GM21447 (cell line): ENCODE measurements at regions not wholly inside any gene's neighbourhood (a gene's known extent, or its start where the extent isn't known, plus 50 kb on each side); places are given as distances from the start of the nearest gene placed in this dataset.

Experiments used
- ATAC-seq: cut with Tn5 transposase; IDR thresholded peaks from one replicate; pipeline ENCODE4 v1.9.1; 2021; ENCODE audit not compliant: unreplicated experiment

GRCh38 chr15:31472636-31473384 lies 146.2 kb downstream of the KLF13 start:
- peak; percentile 95 for ATAC-seq

GRCh38 chr15:31473385-31474058 lies 146.9 kb downstream of the KLF13 start:
- no peak for ATAC-seq

DNA sequence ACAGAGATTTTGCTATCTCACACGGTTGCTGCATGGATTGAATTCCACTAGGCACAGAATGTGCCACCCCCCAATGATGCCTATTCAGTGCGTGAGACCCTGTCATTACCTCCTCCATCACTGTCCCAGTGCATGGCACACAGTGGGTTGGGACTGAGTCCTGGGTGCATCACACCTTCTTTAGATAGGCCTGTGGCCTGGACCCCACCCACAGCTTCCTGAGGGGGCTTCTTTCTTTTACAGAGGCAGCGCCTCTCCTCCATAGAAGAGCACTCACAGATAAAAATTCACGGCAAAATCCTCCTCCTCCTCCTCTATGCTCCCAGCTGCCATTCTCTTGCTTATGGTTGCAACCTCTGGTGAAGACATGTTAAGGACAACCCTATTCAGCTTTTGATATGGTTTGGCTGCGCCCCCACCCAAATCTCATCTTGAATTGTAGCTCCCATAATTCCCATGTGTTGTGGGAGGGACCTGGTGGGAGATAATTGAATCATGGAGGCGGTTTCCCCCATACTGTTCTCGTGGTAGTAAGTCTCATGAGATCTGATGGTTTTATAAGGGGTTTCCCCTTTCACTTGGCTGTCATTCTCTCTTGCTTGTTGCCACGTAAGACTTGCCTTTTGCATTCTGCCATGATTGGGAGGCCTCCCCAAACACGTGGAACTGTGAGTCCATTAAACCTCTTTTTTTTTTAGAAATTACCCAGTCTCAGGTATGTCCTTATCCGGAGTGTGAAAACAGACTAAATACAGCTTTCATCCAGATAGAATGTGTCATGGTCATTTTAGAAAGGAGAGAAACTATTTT lies 147.6 kb downstream of the KLF13 start:
- ATAC-seq = no peak

- no peak for ATAC-seq
Measured at GRCh38 chr15:31476236-31476810, 149.7 kb downstream of the KLF13 start.

DNA sequence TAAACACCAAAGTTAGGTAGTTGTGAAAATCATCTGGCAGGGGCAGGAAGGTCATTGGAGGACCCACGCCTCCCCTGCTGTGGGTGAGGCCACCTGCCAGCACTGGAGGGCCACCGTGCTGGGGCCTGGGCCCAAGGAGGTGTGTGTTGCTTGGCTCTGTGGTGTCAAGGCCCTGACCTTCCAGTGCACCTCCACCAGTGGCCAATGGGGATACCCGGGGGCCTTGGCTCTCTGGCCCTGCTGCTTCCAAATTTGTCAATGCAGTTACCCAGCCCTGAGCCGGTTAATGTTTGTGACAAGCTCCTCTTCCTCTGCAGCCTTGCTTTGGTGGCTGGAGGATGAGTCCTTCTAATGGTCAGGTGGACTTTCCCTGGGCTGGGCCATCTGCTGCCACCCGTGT lies 150.2 kb downstream of the KLF13 start:
- ATAC-seq = no peak

DNA sequence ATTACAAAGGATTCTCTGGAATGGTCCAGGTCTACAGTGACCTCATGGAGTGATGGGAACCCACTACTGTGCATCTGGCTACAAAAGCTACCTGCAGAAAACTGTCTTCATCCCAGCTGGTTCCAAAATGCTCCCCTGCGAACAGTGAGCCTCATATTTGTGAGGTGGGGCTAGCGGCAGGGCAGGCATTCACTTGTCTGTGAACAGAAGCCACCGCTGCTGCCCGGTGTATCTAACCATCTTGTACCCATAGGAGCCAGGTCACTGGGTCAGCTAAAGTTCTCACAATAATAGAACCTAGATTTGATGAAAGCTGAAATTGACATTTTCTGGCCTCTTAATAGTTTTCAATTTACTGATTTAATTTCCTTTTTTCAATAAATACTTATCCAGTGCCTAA lies 150.7 kb downstream of the KLF13 start:
- no peak for ATAC-seq

DNA sequence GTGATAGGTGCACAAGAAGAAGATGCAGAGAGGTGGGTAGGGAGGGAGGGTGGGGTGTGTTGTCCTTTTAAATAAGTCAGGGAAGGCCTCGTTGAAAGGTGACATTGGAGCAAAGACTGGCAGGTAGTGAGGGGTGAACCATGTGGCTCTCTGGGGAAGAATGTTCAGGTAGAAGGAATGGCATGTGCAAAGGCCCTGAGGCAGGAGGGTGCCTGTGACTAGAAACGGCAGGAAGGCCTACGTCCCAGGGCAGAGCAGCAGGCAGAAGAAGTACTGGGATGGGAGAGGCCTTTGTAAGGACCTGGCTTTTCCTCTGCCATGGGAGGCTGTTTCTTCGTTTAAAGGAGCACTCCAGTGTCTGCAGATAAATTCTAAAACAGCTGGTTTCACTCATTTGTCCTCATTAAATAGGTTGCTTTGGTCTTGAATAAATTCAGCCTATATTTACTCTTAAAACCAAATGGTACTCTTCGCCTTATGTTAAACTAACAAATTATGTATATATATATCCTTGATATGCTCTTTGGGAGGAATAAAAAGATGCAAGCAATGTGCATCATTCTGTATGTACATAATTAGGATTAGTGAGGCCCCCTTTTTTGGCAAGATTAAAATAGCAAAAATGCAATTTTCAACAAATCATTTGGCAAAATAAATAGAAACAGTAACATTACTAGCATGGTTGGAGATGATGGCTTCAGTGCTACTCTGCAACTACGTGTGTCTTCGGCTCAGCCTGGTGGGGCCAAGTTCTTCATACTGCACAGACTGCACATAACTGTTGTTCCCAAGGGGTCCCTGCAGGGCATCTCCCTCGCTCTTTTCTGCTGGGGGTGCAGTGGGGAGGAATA lies 151.4 kb downstream of the KLF13 start:
- no peak for ATAC-seq

GRCh38 chr15:31478702-31479221 lies 152.1 kb downstream of the KLF13 start:
- no peak for ATAC-seq

GRCh38 chr15:31480356-31481025 lies 153.9 kb downstream of the KLF13 start:
- no peak for ATAC-seq

DNA sequence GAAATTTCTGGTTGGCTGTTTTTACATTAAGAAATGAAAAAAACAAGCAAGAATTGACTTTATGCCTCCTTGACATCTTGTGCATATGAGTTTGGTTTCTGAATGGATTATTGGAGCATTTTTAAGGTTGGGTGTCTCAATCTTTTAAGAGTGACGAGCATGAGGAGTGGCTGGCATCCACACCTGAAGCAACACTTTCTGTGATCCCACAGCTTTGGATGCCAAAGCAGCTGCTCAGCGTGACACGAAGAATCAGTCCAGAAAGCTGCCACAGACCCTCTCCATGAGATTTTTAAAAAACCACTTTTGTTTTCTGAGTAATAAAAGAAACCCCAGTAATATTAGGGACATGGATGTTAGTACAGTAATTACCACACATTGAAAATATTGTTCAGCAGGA lies 154.5 kb downstream of the KLF13 start:
- ATAC-seq = no peak

DNA sequence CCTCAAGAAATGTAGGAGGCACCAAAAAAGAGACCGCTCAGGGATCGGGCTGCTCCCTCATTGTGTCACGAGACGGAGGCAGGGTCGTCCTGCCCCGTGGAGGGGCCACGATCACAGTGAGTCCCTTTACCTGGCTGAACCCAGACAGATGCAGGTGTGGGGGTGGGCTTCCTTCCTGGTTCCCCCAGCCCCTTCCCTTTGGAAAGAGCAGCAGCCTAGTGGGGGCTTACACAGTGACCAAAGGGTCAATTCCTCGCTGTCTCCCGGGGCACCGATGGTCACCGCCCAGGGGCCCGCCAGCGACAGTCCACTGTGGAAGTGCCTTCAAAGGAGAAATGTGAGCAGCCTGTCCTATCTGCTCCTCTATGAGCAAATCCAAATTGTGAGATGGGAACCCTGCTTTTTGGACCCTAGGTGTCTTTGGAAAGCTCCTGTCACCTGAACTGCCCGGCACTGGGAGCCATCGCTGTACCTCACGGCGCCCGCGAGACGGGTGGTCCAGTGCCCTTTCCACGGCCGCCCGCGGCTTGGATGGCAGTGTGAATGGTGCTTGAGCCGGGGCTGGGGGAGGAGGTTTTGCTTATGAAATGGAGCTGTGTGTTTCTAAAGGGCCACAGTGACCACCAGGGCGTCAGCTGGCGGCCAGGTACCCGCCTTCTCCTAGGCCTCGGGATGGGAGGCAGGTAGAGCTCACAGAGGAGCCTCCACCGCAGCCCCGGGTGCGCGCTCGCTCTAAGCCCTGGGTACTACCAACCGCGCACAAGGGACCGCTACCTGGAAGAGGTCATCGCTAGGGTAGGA lies 155.7 kb downstream of the KLF13 start:
- ATAC-seq = no peak

- peak; percentile 55 for ATAC-seq
Measured at GRCh38 chr15:31483053-31483985, 156.7 kb downstream of the KLF13 start.

DNA sequence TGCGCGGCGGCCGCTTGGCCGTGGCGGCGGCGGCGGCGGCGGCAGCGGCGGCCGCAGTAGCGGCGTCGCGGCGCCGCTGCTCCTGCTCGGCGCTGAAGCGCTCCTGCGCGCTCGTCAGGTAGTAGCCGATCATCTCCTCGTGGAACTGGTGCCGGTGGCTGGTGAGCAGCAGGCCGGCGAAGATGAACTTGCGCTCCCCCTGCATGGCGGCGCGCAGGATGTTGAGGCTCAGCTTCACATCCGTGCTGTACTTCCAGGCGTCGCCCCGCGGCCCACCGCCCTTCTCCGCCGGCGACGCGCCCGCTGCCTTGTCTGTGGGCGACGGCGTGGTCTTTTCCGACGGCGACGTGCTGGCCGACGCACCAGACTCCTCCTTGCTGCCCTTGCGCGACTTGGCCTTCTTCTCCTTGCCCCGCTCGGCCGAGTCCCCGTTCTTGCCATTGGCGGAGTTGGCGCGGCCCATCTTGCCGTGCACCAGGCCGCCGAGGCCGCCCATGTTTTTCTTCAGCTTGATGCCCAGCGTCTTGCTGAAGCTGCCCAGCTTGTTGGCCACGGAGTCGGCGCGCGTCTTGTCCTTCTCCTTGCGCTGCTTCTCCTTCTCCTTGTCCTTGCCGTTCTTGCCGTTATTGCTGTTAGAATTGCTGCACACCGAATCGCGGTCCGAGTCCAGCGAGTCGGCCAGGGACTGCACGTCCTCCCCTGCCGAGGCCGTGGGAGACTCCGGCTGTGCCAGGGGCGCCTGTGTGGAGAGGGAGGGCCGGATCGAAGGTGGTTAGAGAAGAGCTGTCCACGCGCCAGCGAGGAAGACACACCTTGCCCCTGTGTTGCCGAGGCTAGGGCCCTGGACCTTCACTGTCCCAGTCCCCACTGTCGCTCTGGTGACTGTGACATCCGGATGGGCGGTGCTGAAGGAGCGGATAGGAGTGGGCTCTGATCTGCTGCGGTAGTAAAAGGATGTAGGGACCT lies 157.6 kb downstream of the KLF13 start:
- ATAC-seq = no peak

- no peak for ATAC-seq
Measured at GRCh38 chr15:31484986-31485385, 158.4 kb downstream of the KLF13 start.

DNA sequence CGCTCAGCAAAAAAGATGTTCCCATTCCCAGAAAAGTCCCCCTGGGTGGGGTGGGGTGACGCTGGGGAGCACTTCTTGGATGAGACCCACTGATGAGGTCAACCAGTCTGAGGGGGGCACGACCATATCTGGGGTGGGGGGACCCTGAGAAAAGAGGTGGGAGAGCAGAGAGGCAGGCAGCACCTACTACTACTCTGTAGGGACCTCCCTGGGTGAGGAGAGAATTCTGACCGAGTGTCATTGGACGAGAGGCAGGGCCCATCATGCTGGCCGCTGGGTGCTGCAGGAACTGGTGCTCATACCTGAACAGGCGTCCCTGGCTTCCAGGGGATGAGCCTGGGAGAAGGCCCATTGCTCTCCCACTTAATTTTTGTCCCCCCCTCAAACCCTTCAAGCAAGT lies 158.8 kb downstream of the KLF13 start:
- no peak for ATAC-seq

GRCh38 chr15:31485911-31486461 lies 159.4 kb downstream of the KLF13 start:
- ATAC-seq = no peak
